GM12878 (cell line): ENCODE measurements at regions not wholly inside any gene's neighbourhood (a gene's known extent, or its start where the extent isn't known, plus 50 kb on each side); places are given as distances from the start of the nearest gene placed in this dataset.

ENCODE experiments used
- ATAC-seq: fragments of 200-7000 bp; cut with Tn5 transposase; 3 replicates; pipeline ENCODE4 v1.9.1; 2020; ENCODE audit warnings: mild to moderate bottlenecking, moderate library complexity
- BruUV-seq: library from RNA; stranded (reverse); fragments of 400-500 nt; replicated peaks from 2 replicates; lab custom pipeline; 2021; lab: Mats Ljungman, UMichigan
- CTCF ChIA-PET: fragments of 300-600 bp; sonication (Branson Sonifier 250); formaldehyde crosslinking; extraction: SDS; loops from one replicate; lab custom pipeline; 2021; ENCODE audit warnings: inconsistent platforms; lab: Yijun Ruan, JAX
- POLR2A ChIA-PET: fragments of 350-600 bp; formaldehyde crosslinking; extraction: SDS; loops from one replicate; lab custom pipeline; 2021; ENCODE audit warnings: inconsistent platforms; lab: Charles Lee
- RAD21 ChIA-PET: fragments of 300-600 bp; sonication (Branson Sonifier 250); formaldehyde crosslinking; loops from one replicate; lab custom pipeline; 2023; ENCODE audit warnings: antibody characterized with exemption; ENCODE audit not compliant: unreplicated experiment; lab: Charles Lee
- SMC1A ChIA-PET: fragments of 300-600 bp; sonication (Branson Sonifier 250); formaldehyde crosslinking; loops from one replicate; lab custom pipeline; 2023; ENCODE audit not compliant: unreplicated experiment, uncharacterized antibody; lab: Charles Lee
- DNase-seq: peaks from one replicate; pipeline ENCODE4 v3.0.0-alpha.2; 2011; ENCODE audit warnings: low read depth, low spot score
- FAIRE-seq: peaks from 3 replicates; lab custom pipeline; 2011; peaks lifted over from hg19 to GRCh38; lab: Jason Lieb, UNC
- H2AFZ ChIP-seq: 2 replicates; pipeline ENCODE4 v1.6.0; 2011; ENCODE audit warnings: low read depth, low read length, control low read depth; ENCODE audit not compliant: control insufficient read depth
- H3K27ac ChIP-seq: 2 replicates; pipeline ENCODE4 v1.5.1; 2011; ENCODE audit warnings: control low read depth; ENCODE audit not compliant: control insufficient read depth, insufficient read depth
- H3K27me3 ChIP-seq, 2 experiments: replicated peaks in 1 of 2; 2 replicates each; pipeline versions ENCODE4 v1.6.0 to v1.6.1; 2011; ENCODE audit warnings: low read length in 1 of 2; ENCODE audit not compliant: control insufficient read depth in 2 of 2, insufficient read depth in 2 of 2
- H3K36me3 ChIP-seq, 2 experiments: 2 replicates each; pipeline ENCODE4 v1.5.1; 2011; ENCODE audit warnings: low read length in 1 of 2; ENCODE audit not compliant: control insufficient read depth in 2 of 2, insufficient read depth in 2 of 2
- H3K4me1 ChIP-seq: 2 replicates; pipeline ENCODE4 v1.6.1; 2011; ENCODE audit warnings: mild to moderate bottlenecking, low read length, moderate library complexity, mixed read lengths; ENCODE audit not compliant: control insufficient read depth, insufficient read depth
- H3K4me2 ChIP-seq: 2 replicates; pipeline ENCODE4 v1.6.0; 2011; ENCODE audit warnings: control low read depth; ENCODE audit not compliant: control insufficient read depth, insufficient read depth
- H3K4me3 ChIP-seq: fragments of 200-600 bp; sonication (generic); 2 replicates; pipeline ENCODE4 v1.5.1; 2016
- H3K79me2 ChIP-seq: 2 replicates; pipeline ENCODE4 v1.6.0; 2011; ENCODE audit warnings: low read length; ENCODE audit not compliant: control insufficient read depth, insufficient read depth
- H3K9ac ChIP-seq: 2 replicates; pipeline ENCODE4 v1.8.0; 2011; ENCODE audit warnings: low read length, control low read depth, mixed read lengths; ENCODE audit not compliant: control insufficient read depth, insufficient read depth
- H3K9me3 ChIP-seq: replicated peaks from 3 replicates; pipeline ENCODE4 v1.5.1; 2011; ENCODE audit warnings: mild to moderate bottlenecking, low read length; ENCODE audit not compliant: control insufficient read depth, insufficient read depth
- H4K20me1 ChIP-seq: 2 replicates; pipeline ENCODE4 v1.6.0; 2011; ENCODE audit not compliant: control insufficient read depth, insufficient read depth
- CTCF ChIP-seq, 3 experiments: IDR thresholded peaks in 2 of 3; conservative IDR thresholded peaks in 1 of 3; 2 replicates each; pipeline ENCODE4 v1.5.1; 2011; ENCODE audit warnings: low read depth in 3 of 3, low read length in 3 of 3, mild to moderate bottlenecking in 3 of 3, control low read depth in 2 of 3, moderate library complexity in 2 of 3, inconsistent platforms in 1 of 3, mixed read lengths in 1 of 3; ENCODE audit not compliant: control insufficient read depth in 2 of 3, insufficient read depth in 1 of 3; ENCODE audit errors: extremely low read depth in 1 of 3
- DPF2 ChIP-seq: fragments of 450-650 bp; IDR thresholded peaks from 2 replicates; pipeline ENCODE4 v1.6.1; 2017; ENCODE audit warnings: mild to moderate bottlenecking
- GATAD2B ChIP-seq: fragments of 450-650 bp; conservative IDR thresholded peaks from 2 replicates; pipeline ENCODE4 v1.6.1; 2017; ENCODE audit warnings: low read depth, mild to moderate bottlenecking, moderate library complexity
- JUND ChIP-seq: IDR thresholded peaks from 2 replicates; pipeline ENCODE4 v1.6.1; 2012; ENCODE audit warnings: low read depth, mild to moderate bottlenecking, low read length, improper control_type of control experiment, moderate library complexity
- LARP7 ChIP-seq: fragments of 450-650 bp; IDR thresholded peaks from 2 replicates; pipeline ENCODE4 v1.6.1; 2017; ENCODE audit warnings: mild to moderate bottlenecking
- POU2F2 ChIP-seq: IDR thresholded peaks from 3 replicates; pipeline ENCODE4 v1.6.1; 2011; ENCODE audit warnings: low read depth, mild to moderate bottlenecking, low read length, borderline replicate concordance
- SIX5 ChIP-seq: IDR thresholded peaks from 2 replicates; pipeline ENCODE4 v1.6.1; 2011; ENCODE audit warnings: mild to moderate bottlenecking, low read depth, low read length, moderate library complexity; ENCODE audit not compliant: severe bottlenecking
- TCF12 ChIP-seq: IDR thresholded peaks from 2 replicates; pipeline ENCODE4 v1.6.1; 2011; ENCODE audit warnings: low read depth, mild to moderate bottlenecking, low read length
- YY1 ChIP-seq: IDR thresholded peaks from 2 replicates; pipeline ENCODE4 v1.6.1; 2011; ENCODE audit warnings: low read depth, mild to moderate bottlenecking, low read length
- ZNF384 ChIP-seq: IDR thresholded peaks from 2 replicates; pipeline ENCODE4 v1.6.1; 2012; ENCODE audit warnings: low read depth, mild to moderate bottlenecking, low read length, improper control_type of control experiment, borderline replicate concordance
- ZNF622 ChIP-seq: fragments of 450-650 bp; IDR thresholded peaks from 2 replicates; pipeline ENCODE4 v1.6.1; 2017; ENCODE audit warnings: mild to moderate bottlenecking, inconsistent platforms
- ZSCAN29 ChIP-seq: fragments of 450-650 bp; IDR thresholded peaks from 2 replicates; pipeline ENCODE4 v1.6.1; 2017; ENCODE audit warnings: mild to moderate bottlenecking, moderate library complexity
- WGBS: methylation state at CpG from one replicate; pipeline ENCODE4 v1.1.6; 2016; ENCODE audit warnings: low lambda C conversion rate; ENCODE audit not compliant: insufficient replicate concordance, insufficient coverage; ENCODE audit errors: missing lambda C conversion rate; 5-methylcytosine and 5-hydroxymethylcytosine counted together
- in situ Hi-C: fragments of 300-500 bp; cut with MboI; formaldehyde crosslinking; loops from 9 replicates; pipeline ENCODE4 v1.14.3; 2018; ENCODE audit warnings: mixed read lengths
- intact Hi-C: fragments of 100-400 bp; cut with micrococcal nuclease; formaldehyde crosslinking; loops from one replicate; pipeline ENCODE4 v1.14.2; 2022; ENCODE audit not compliant: unreplicated experiment
- TF ChIP-seq, protein P1 (sequence below): fragments of 450-650 bp; formaldehyde crosslinking; IDR thresholded peaks from 2 replicates; pipeline ENCODE4 v1.4.0; 2020; ENCODE audit warnings: mild to moderate bottlenecking, moderate library complexity

DNA sequence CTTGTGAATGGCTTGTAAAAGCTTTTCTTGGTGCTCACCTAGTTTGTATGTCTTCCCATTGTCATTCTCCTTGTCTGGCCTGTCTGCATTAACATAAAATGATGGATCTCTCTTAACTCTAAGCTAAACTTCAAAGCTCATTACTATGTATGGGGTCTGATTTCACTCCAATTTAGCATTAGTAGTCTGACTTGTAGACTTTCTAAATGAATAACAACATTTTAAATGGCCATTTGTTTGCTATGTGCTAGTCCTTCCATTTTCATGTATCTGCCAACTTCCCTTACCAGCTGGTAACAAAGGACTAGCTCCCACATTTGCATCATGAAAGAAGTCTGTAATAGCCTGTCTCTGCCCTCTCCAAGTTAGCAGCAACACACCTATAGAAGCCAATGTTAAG is 324.2 kb upstream of the RGPD4 start (continued):
- TF ChIP-seq, protein P1, sequence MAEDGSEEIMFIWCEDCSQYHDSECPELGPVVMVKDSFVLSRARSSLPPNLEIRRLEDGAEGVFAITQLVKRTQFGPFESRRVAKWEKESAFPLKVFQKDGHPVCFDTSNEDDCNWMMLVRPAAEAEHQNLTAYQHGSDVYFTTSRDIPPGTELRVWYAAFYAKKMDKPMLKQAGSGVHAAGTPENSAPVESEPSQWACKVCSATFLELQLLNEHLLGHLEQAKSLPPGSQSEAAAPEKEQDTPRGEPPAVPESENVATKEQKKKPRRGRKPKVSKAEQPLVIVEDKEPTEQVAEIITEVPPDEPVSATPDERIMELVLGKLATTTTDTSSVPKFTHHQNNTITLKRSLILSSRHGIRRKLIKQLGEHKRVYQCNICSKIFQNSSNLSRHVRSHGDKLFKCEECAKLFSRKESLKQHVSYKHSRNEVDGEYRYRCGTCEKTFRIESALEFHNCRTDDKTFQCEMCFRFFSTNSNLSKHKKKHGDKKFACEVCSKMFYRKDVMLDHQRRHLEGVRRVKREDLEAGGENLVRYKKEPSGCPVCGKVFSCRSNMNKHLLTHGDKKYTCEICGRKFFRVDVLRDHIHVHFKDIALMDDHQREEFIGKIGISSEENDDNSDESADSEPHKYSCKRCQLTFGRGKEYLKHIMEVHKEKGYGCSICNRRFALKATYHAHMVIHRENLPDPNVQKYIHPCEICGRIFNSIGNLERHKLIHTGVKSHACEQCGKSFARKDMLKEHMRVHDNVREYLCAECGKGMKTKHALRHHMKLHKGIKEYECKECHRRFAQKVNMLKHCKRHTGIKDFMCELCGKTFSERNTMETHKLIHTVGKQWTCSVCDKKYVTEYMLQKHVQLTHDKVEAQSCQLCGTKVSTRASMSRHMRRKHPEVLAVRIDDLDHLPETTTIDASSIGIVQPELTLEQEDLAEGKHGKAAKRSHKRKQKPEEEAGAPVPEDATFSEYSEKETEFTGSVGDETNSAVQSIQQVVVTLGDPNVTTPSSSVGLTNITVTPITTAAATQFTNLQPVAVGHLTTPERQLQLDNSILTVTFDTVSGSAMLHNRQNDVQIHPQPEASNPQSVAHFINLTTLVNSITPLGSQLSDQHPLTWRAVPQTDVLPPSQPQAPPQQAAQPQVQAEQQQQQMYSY (CRISPR knock-in tag) = no peak
- TF ChIP-seq ZNF622 (no peak), YY1 (no peak)

GRCh38 chr2:107511970-107512789 is 314.5 kb upstream of the RGPD4 start:
- no peak overlapping the region for H3K9ac ChIP-seq
- no peaks in the 10 kb centered on the region for H3K36me3 ChIP-seq
- no peak overlapping the region for H3K4me2 ChIP-seq
- CTCF ChIA-PET = no interaction called here
- H4K20me1 ChIP-seq = no peaks in the 10 kb centered on the region
- FAIRE-seq (no peak), ATAC-seq (no peak), DNase-seq (no peak)
- H3K4me1 ChIP-seq = no peaks in the 10 kb centered on the region
- in situ Hi-C loops = no loop called here
- no peak overlapping the region for H3K27ac ChIP-seq
- 17% methylated on average over 6 of the region's 6 CpGs for WGBS
- no peak overlapping the region for H2AFZ ChIP-seq
- SMC1A ChIA-PET = no interaction called here
- POLR2A ChIA-PET = no interaction called here
- intact Hi-C loops = loop anchor here (2.0 kb wide), 1 partner anchor 21 kb away; no protein-coding TSS in a partner anchor
- no peaks in the 10 kb centered on the region for H3K9me3 ChIP-seq
- no peak overlapping the region for H3K4me3 ChIP-seq
- H3K27me3 ChIP-seq = no peaks in the 10 kb centered on the region
- RAD21 ChIA-PET = no interaction called here
- BruUV-seq = no TSS peak
- no peaks in the 10 kb centered on the region for H3K79me2 ChIP-seq
- no peak for TF ChIP-seq ZNF384
- no peak for TF ChIP-seq JUND
- TF ChIP-seq SIX5 = no peak
- TF ChIP-seq TCF12 = no peak
- TF ChIP-seq POU2F2 = no peak
- TF ChIP-seq GATAD2B = no peak
- TF ChIP-seq ZSCAN29 = no peak
- no peak for TF ChIP-seq CTCF (IDR thresholded peaks at IDR 0.05 in 2 of 3, conservative IDR thresholded peaks at IDR 0.05 in 1 of 3; ENCODE audit: control insufficient read depth in 2 of 3, extremely low read depth in 1 of 3, insufficient read depth in 1 of 3, low read depth in 3 of 3, low read length in 3 of 3)
- no peak for TF ChIP-seq DPF2
- TF ChIP-seq, protein P1 (CRISPR knock-in tag) = no peak
- TF ChIP-seq LARP7 = no peak
